Small intestine (tissue), 7 donors: ENCODE measurements at regions not wholly inside any gene's neighbourhood (a gene's known extent, or its start where the extent isn't known, plus 50 kb on each side); places are given as distances from the start of the nearest gene placed in this dataset.

ENCODE experiments used
- DNase-seq, 2 donors: peaks; one replicate each; pipeline versions ENCODE4 v3.0.0 to v3.0.0-alpha.2; 2013
- FAIRE-seq: peaks from 2 replicates; lab custom pipeline; 2012; peaks lifted over from hg19 to GRCh38; lab: Jason Lieb, UNC
- H3K27ac ChIP-seq, 3 donors: one replicate each; pipeline ENCODE4 v1.5.1; 2013; ENCODE audit warnings: low read length in 2 of 3, mild to moderate bottlenecking in 2 of 3, control low read depth in 1 of 3, inconsistent platforms in 1 of 3, low read depth in 1 of 3, moderate library complexity in 1 of 3
- H3K27me3 ChIP-seq, 3 donors: one replicate each; pipeline ENCODE4 v1.6.1; 2013; ENCODE audit warnings: low read length in 3 of 3, inconsistent platforms in 1 of 3; ENCODE audit not compliant: control insufficient read depth in 3 of 3, insufficient read depth in 3 of 3
- H3K36me3 ChIP-seq, 3 donors: one replicate each; pipeline ENCODE4 v1.6.1; 2013; ENCODE audit warnings: low read length in 3 of 3, inconsistent platforms in 1 of 3, low read depth in 1 of 3, mild to moderate bottlenecking in 1 of 3, moderate library complexity in 1 of 3; ENCODE audit not compliant: control insufficient read depth in 3 of 3, insufficient read depth in 2 of 3
- H3K4me1 ChIP-seq, 3 donors: one replicate each; pipeline ENCODE4 v1.6.1; 2013; ENCODE audit warnings: low read length in 2 of 3, inconsistent platforms in 1 of 3, low read depth in 1 of 3, mild to moderate bottlenecking in 1 of 3, moderate library complexity in 1 of 3; ENCODE audit not compliant: control insufficient read depth in 3 of 3, insufficient read depth in 2 of 3
- H3K4me3 ChIP-seq, 3 donors: one replicate each; pipeline ENCODE4 v1.5.1; 2013; ENCODE audit warnings: low read length in 3 of 3, control low read depth in 1 of 3, inconsistent platforms in 1 of 3, low read depth in 1 of 3, mild to moderate bottlenecking in 1 of 3, moderate library complexity in 1 of 3
- H3K9me3 ChIP-seq, 2 donors: one replicate each; pipeline ENCODE4 v1.6.1; 2013; ENCODE audit warnings: low read depth in 1 of 2, low read length in 1 of 2; ENCODE audit not compliant: control insufficient read depth in 2 of 2, insufficient read depth in 1 of 2
- WGBS, 3 donors: extraction: QIAGEN DNeasy Blood & Tissue Kit; methylation state at CpG; one replicate each; pipeline ENCODE4 v1.1.7; 2013; 5-methylcytosine and 5-hydroxymethylcytosine counted together
- donor health status: healthy with polysubstance abuse.
- donor health status: control.
- donor health status: control.
- donor health status: Bipolar disorder and iron deficiency.
- donor health status: healthy.

- FAIRE-seq (no peak), DNase-seq (no peak)
- Histone ChIP-seq H3K36me3 (no peaks in the 10 kb centered on the region), H3K27ac (no peak overlapping the region), H3K4me1 (no peaks in the 10 kb centered on the region), H3K9me3 (no peaks in the 10 kb centered on the region), H3K27me3 (no peaks in the 10 kb centered on the region), H3K4me3 (no peak overlapping the region)
- WGBS, 3 donors, result 75 to 77% (median 76%) methylated on average over 2 of the region's 2 CpGs
Measured at GRCh38 chr1:168822911-168823310, 93.9 kb upstream of the DPT start.

- no peak for DNase-seq
- H3K9me3 ChIP-seq, result no peaks in the 10 kb centered on the region
- no peak overlapping the region for H3K4me3 ChIP-seq
- no peaks in the 10 kb centered on the region for H3K27me3 ChIP-seq
- H3K27ac ChIP-seq, result no peak overlapping the region
- no peaks in the 10 kb centered on the region for H3K36me3 ChIP-seq
- FAIRE-seq, result no peak
- WGBS, 3 donors, result 90 to 99% (median 92%) methylated on average over 4 of the region's 4 CpGs
- H3K4me1 ChIP-seq, result no peaks in the 10 kb centered on the region
Measured at GRCh38 chr1:168823988-168824387, 95.0 kb upstream of the DPT start.

GRCh38 chr1:168824418-168825065 lies 95.5 kb upstream of the DPT start:
- no peak overlapping the region for H3K4me3 ChIP-seq
- DNase-seq (no peak), FAIRE-seq (no peak)
- no peaks in the 10 kb centered on the region for H3K4me1 ChIP-seq
- H3K27ac ChIP-seq, result no peak overlapping the region
- no peaks in the 10 kb centered on the region for H3K9me3 ChIP-seq
- no peaks in the 10 kb centered on the region for H3K27me3 ChIP-seq
- 86 to 90% (median 86%) methylated on average over 2 of the region's 2 CpGs for WGBS, 3 donors
- H3K36me3 ChIP-seq, result no peaks in the 10 kb centered on the region

GRCh38 chr1:168825129-168825528 lies 96.1 kb upstream of the DPT start:
- Histone ChIP-seq H3K4me3 (no peak overlapping the region), H3K9me3 (no peaks in the 10 kb centered on the region), H3K4me1 (peaks cover 0 to 4% (median 0%) of the 10 kb centered on the region in 3 donors), H3K36me3 (no peaks in the 10 kb centered on the region), H3K27me3 (no peaks in the 10 kb centered on the region), H3K27ac (no peak overlapping the region)
- WGBS, 3 donors, result 25 to 46% (median 45%) methylated on average over 1 of the region's 1 CpG
- DNase-seq (no peak), FAIRE-seq (no peak)

GRCh38 chr1:168825820-168826219 lies 96.8 kb upstream of the DPT start:
- Histone ChIP-seq H3K36me3 (no peaks in the 10 kb centered on the region), H3K9me3 (no peaks in the 10 kb centered on the region), H3K27me3 (no peaks in the 10 kb centered on the region), H3K4me3 (no peak overlapping the region), H3K4me1 (peaks cover 0 to 10% (median 0%) of the 10 kb centered on the region in 3 donors), H3K27ac (no peak overlapping the region)
- FAIRE-seq, result no peak
- 87 to 90% (median 90%) methylated on average over 3 of the region's 3 CpGs for WGBS, 3 donors
- no peak for DNase-seq

GRCh38 chr1:168826269-168826668 lies 97.3 kb upstream of the DPT start:
- peaks cover 0 to 13% (median 0%) of the 10 kb centered on the region in 3 donors for H3K4me1 ChIP-seq
- H3K27ac ChIP-seq, result no peak overlapping the region
- WGBS, 3 donors, result 94 to 99% (median 98%) methylated on average over 3 of the region's 3 CpGs
- H3K36me3 ChIP-seq, result no peaks in the 10 kb centered on the region
- FAIRE-seq, result no peak
- no peaks in the 10 kb centered on the region for H3K9me3 ChIP-seq
- DNase-seq, result no peak
- no peaks in the 10 kb centered on the region for H3K27me3 ChIP-seq
- no peak overlapping the region for H3K4me3 ChIP-seq

- Histone ChIP-seq H3K9me3 (no peaks in the 10 kb centered on the region), H3K4me3 (no peak overlapping the region), H3K27ac (no peak overlapping the region), H3K36me3 (no peaks in the 10 kb centered on the region), H3K4me1 (peaks cover 0 to 24% (median 0%) of the 10 kb centered on the region in 3 donors), H3K27me3 (no peaks in the 10 kb centered on the region)
- 93 to 96% (median 95%) methylated on average over 2 of the region's 2 CpGs for WGBS, 3 donors
- DNase-seq (no peak), FAIRE-seq (no peak)
Measured at GRCh38 chr1:168827557-168827956, 98.6 kb upstream of the DPT start.

GRCh38 chr1:168829876-168830275 lies 100.9 kb upstream of the DPT start:
- Histone ChIP-seq H3K27ac (no peak overlapping the region), H3K27me3 (no peaks in the 10 kb centered on the region), H3K36me3 (no peaks in the 10 kb centered on the region), H3K4me3 (no peak overlapping the region), H3K9me3 (no peaks in the 10 kb centered on the region), H3K4me1 (peaks cover 4 to 38% (median 8%) of the 10 kb centered on the region in 3 donors)
- DNase-seq, result no peak
- no peak for FAIRE-seq

- DNase-seq (no peak), FAIRE-seq (no peak)
- H3K27me3 ChIP-seq, result no peaks in the 10 kb centered on the region
- H3K27ac ChIP-seq, result no peak overlapping the region
- WGBS, 3 donors, result 70 to 77% (median 73%) methylated on average over 2 of the region's 2 CpGs
- no peaks in the 10 kb centered on the region for H3K36me3 ChIP-seq
- peaks cover 4 to 38% (median 8%) of the 10 kb centered on the region in 3 donors for H3K4me1 ChIP-seq
- H3K4me3 ChIP-seq, result no peak overlapping the region
- no peaks in the 10 kb centered on the region for H3K9me3 ChIP-seq
Measured at GRCh38 chr1:168830562-168830961, 101.6 kb upstream of the DPT start.
